Calu3 (cell line): ENCODE measurements at regions not wholly inside any gene's neighbourhood (a gene's known extent, or its start where the extent isn't known, plus 50 kb on each side); places are given as distances from the start of the nearest gene placed in this dataset.

Source experiments
- BruUV-seq: library from RNA; stranded (reverse); fragments of 400-500 nt; replicated peaks from 2 replicates; lab custom pipeline; 2021; lab: Mats Ljungman, UMichigan
- CTCF ChIA-PET: fragments of 300-600 bp; sonication (Branson Sonifier 250); formaldehyde crosslinking; loops from one replicate; lab custom pipeline; 2022; ENCODE audit warnings: antibody characterized with exemption; lab: Charles Lee
- DNase-seq: peaks from one replicate; pipeline ENCODE4 v3.0.0; 2022
- H3K27ac Mint-ChIP-seq: one replicate; pipeline ENCODE4 v1.8.0; 2022; ENCODE audit warnings: mixed read lengths; ENCODE audit not compliant: unreplicated experiment
- H3K27me3 Mint-ChIP-seq: one replicate; pipeline ENCODE4 v1.8.0; 2022; ENCODE audit warnings: mixed read lengths; ENCODE audit not compliant: unreplicated experiment
- H3K36me3 Mint-ChIP-seq: one replicate; pipeline ENCODE4 v1.8.0; 2022; ENCODE audit warnings: mild to moderate bottlenecking, moderate library complexity, mixed read lengths; ENCODE audit not compliant: insufficient read depth, unreplicated experiment
- H3K4me1 Mint-ChIP-seq: one replicate; pipeline ENCODE4 v1.8.0; 2022; ENCODE audit warnings: mild to moderate bottlenecking, low read depth, mixed read lengths; ENCODE audit not compliant: unreplicated experiment
- H3K4me3 Mint-ChIP-seq: one replicate; pipeline ENCODE4 v1.8.0; 2022; ENCODE audit warnings: mild to moderate bottlenecking, low read depth, moderate library complexity, mixed read lengths; ENCODE audit not compliant: unreplicated experiment
- H3K9me3 Mint-ChIP-seq: one replicate; pipeline ENCODE4 v1.8.0; 2022; ENCODE audit warnings: low read depth, mixed read lengths; ENCODE audit not compliant: unreplicated experiment
- CTCF ChIP-seq: fragments of 200-600 bp; IDR thresholded peaks from one replicate; pipeline ENCODE4 v1.8.0; 2022; ENCODE audit warnings: antibody characterized with exemption; ENCODE audit not compliant: unreplicated experiment
- intact Hi-C: fragments of 100-400 bp; cut with micrococcal nuclease; formaldehyde crosslinking; loops from one replicate; pipeline ENCODE4 v1.10.0; 2022; ENCODE audit not compliant: unreplicated experiment

- DNase-seq, result no peak
- Mint-ChIP-seq H3K27ac (peak overlapping the region; percentile 85), H3K4me1 (peaks cover 76% of the 10 kb centered on the region), H3K4me3 (peak overlapping the region; percentile 7), H3K9me3 (no peaks in the 10 kb centered on the region), H3K27me3 (no peaks in the 10 kb centered on the region), H3K36me3 (peaks cover 14% of the 10 kb centered on the region)
- BruUV-seq, result no TSS peak
- CTCF ChIA-PET, result interaction anchor here (1.0 to 1.5 kb wide), 5 partner anchors 20 to 116 kb away, joined by 3 to 5 read pairs (median 3); partner anchors contain the start of gene ARF6
- no peak for TF ChIP-seq CTCF
- intact Hi-C loops, result loop anchor here (1.0 to 5.0 kb wide), 2 partner anchors 73 to 92 kb away; no protein-coding TSS in a partner anchor
Observed at GRCh38 chr14:49969961-49970360, 77.1 kb downstream of the ARF6 start.

GRCh38 chr14:49970474-49971147 is 77.7 kb downstream of the ARF6 start:
- Mint-ChIP-seq H3K4me1 (peaks cover 77% of the 10 kb centered on the region), H3K9me3 (no peaks in the 10 kb centered on the region), H3K27ac (peak overlapping the region; percentile 85), H3K27me3 (no peaks in the 10 kb centered on the region), H3K4me3 (peak overlapping the region; percentile 7), H3K36me3 (peaks cover 20% of the 10 kb centered on the region)
- intact Hi-C loops, result loop anchor here (1.0 to 5.0 kb wide), 2 partner anchors 73 to 92 kb away; no protein-coding TSS in a partner anchor
- BruUV-seq, result no TSS peak
- CTCF ChIA-PET, result interaction anchor here (1.0 to 2.7 kb wide), 6 partner anchors 9 to 117 kb away, joined by 3 to 7 read pairs (median 3); partner anchors contain the start of gene ARF6
- no peak for TF ChIP-seq CTCF
- peak; percentile 32 for DNase-seq

- intact Hi-C loops, result loop anchor here (2.0 to 5.0 kb wide), 2 partner anchors 91 to 133 kb away; no protein-coding TSS in a partner anchor
- TF ChIP-seq CTCF, result no peak
- no TSS peak for BruUV-seq
- CTCF ChIA-PET, result interaction anchor here (0.6 to 2.7 kb wide), 11 partner anchors 9 to 118 kb away, joined by 3 to 9 read pairs (median 3); partner anchors contain the start of gene ARF6
- H3K27ac Mint-ChIP-seq, result peak overlapping the region; percentile 85
- no peaks in the 10 kb centered on the region for H3K9me3 Mint-ChIP-seq
- H3K4me3 Mint-ChIP-seq, result peak overlapping the region; percentile 7
- H3K4me1 Mint-ChIP-seq, result peaks cover 78% of the 10 kb centered on the region
- H3K27me3 Mint-ChIP-seq, result no peaks in the 10 kb centered on the region
- H3K36me3 Mint-ChIP-seq, result peaks cover 23% of the 10 kb centered on the region
- no peak for DNase-seq
Observed at GRCh38 chr14:49971156-49972130, 78.6 kb downstream of the ARF6 start.

GRCh38 chr14:49972131-49972671 is 79.3 kb downstream of the ARF6 start:
- Mint-ChIP-seq H3K27me3 (no peaks in the 10 kb centered on the region), H3K9me3 (no peaks in the 10 kb centered on the region), H3K4me3 (peak overlapping the region; percentile 7), H3K36me3 (peaks cover 22% of the 10 kb centered on the region), H3K4me1 (peaks cover 78% of the 10 kb centered on the region), H3K27ac (peak overlapping the region; percentile 85)
- CTCF ChIA-PET, result interaction anchor here (0.6 to 2.7 kb wide), 11 partner anchors 10 to 122 kb away, joined by 3 to 9 read pairs (median 4); no protein-coding TSS in a partner anchor
- BruUV-seq, result TSS peak; percentile 94
- TF ChIP-seq CTCF, result no peak
- intact Hi-C loops, result loop anchor here (2.0 to 5.0 kb wide), 2 partner anchors 90 to 133 kb away; no protein-coding TSS in a partner anchor
- DNase-seq, result no peak
